Liver (tissue), 8 donors: ENCODE measurements at regions not wholly inside any gene's neighbourhood (a gene's known extent, or its start where the extent isn't known, plus 50 kb on each side); places are given as distances from the start of the nearest gene placed in this dataset.

Experiments used
- DNase-seq: peaks from one replicate; pipeline ENCODE4 v3.0.0-alpha.2; 2017; ENCODE audit warnings: low spot score
- H3K27ac ChIP-seq, 2 donors: one replicate each; pipeline ENCODE4 v1.7.0; 2013; ENCODE audit warnings: inconsistent platforms in 2 of 2, low read length in 2 of 2, control low read depth in 1 of 2, low read depth in 1 of 2, mild to moderate bottlenecking in 1 of 2
- H3K27me3 ChIP-seq, 4 donors: one replicate each; pipeline versions ENCODE4 v1.6.1 to v1.7.0; 2013; ENCODE audit warnings: low read length in 3 of 4, inconsistent platforms in 1 of 4, mild to moderate bottlenecking in 1 of 4, moderate library complexity in 1 of 4; ENCODE audit not compliant: control insufficient read depth in 4 of 4, insufficient read depth in 4 of 4
- H3K36me3 ChIP-seq, 4 donors: one replicate each; pipeline versions ENCODE4 v1.6.1 to v1.7.0; 2013; ENCODE audit warnings: low read length in 3 of 4, mild to moderate bottlenecking in 3 of 4, low read depth in 1 of 4, moderate library complexity in 1 of 4; ENCODE audit not compliant: control insufficient read depth in 4 of 4, insufficient read depth in 3 of 4
- H3K4me1 ChIP-seq, 4 donors: one replicate each; pipeline versions ENCODE4 v1.6.1 to v1.7.0; 2013; ENCODE audit warnings: low read length in 3 of 4, mild to moderate bottlenecking in 3 of 4, moderate library complexity in 1 of 4; ENCODE audit not compliant: control insufficient read depth in 4 of 4, insufficient read depth in 4 of 4
- H3K4me3 ChIP-seq, 3 donors: one replicate each; pipeline versions ENCODE4 v1.6.1 to v1.7.0; 2013; ENCODE audit warnings: low read length in 3 of 3, control low read depth in 1 of 3, low read depth in 1 of 3, mild to moderate bottlenecking in 1 of 3
- H3K9ac ChIP-seq, 2 donors: one replicate each; pipeline ENCODE4 v1.7.0; 2013; ENCODE audit warnings: low read length in 2 of 2, mild to moderate bottlenecking in 2 of 2, moderate library complexity in 2 of 2, control low read depth in 1 of 2, low read depth in 1 of 2
- H3K9me3 ChIP-seq, 4 donors: one replicate each; pipeline versions ENCODE4 v1.6.1 to v1.7.0; 2013; ENCODE audit warnings: low read length in 3 of 4; ENCODE audit not compliant: control insufficient read depth in 4 of 4
- EGR1 ChIP-seq, 2 donors: IDR thresholded peaks; 2 replicates each; pipeline ENCODE4 v1.6.1; 2016 to 2018; ENCODE audit warnings: antibody characterized with exemption in 2 of 2, low read depth in 2 of 2
- HNF4G ChIP-seq: IDR thresholded peaks from 2 replicates; pipeline ENCODE4 v1.6.1; 2016; ENCODE audit warnings: antibody characterized with exemption
- JUND ChIP-seq, 2 donors: IDR thresholded peaks; 2 replicates each; pipeline ENCODE4 v1.6.1; 2016; ENCODE audit warnings: antibody characterized with exemption in 2 of 2
- NR2F2 ChIP-seq: IDR thresholded peaks from 2 replicates; pipeline ENCODE4 v1.6.1; 2016; ENCODE audit warnings: antibody characterized with exemption
- RAD21 ChIP-seq, 2 donors: IDR thresholded peaks; 2 replicates each; pipeline ENCODE4 v1.6.1; 2016; ENCODE audit warnings: antibody characterized with exemption in 2 of 2, mild to moderate bottlenecking in 2 of 2
- RXRA ChIP-seq, 2 donors: IDR thresholded peaks; 2 replicates each; pipeline ENCODE4 v1.6.1; 2017 to 2018; ENCODE audit warnings: antibody characterized with exemption in 2 of 2, mild to moderate bottlenecking in 1 of 2
- SP1 ChIP-seq: IDR thresholded peaks from 2 replicates; pipeline ENCODE4 v1.6.1; 2018; ENCODE audit warnings: antibody characterized with exemption, mild to moderate bottlenecking
- TAF1 ChIP-seq: conservative IDR thresholded peaks from 2 replicates; pipeline ENCODE4 v1.6.1; 2016; ENCODE audit warnings: antibody characterized with exemption, mild to moderate bottlenecking
- YY1 ChIP-seq: IDR thresholded peaks from 2 replicates; pipeline ENCODE4 v1.6.1; 2016; ENCODE audit warnings: antibody characterized with exemption, mild to moderate bottlenecking
- WGBS: extraction: QIAGEN DNeasy Blood & Tissue Kit; methylation state at CpG from one replicate; pipeline ENCODE4 v1.1.7; 2013; 5-methylcytosine and 5-hydroxymethylcytosine counted together
- TF ChIP-seq, protein P1 (sequence below): fragments of 150-350 bp; IDR thresholded peaks from 2 replicates; pipeline ENCODE4 v1.5.1; 2017; ENCODE audit warnings: improper control_type of control experiment, low read depth, low read length; ENCODE audit not compliant: missing input control
- TF ChIP-seq, protein P2 (sequence below): IDR thresholded peaks from 2 replicates; pipeline ENCODE4 v1.6.1; 2016; ENCODE audit warnings: antibody characterized with exemption
- TF ChIP-seq, protein P3 (sequence below): IDR thresholded peaks from 2 replicates; pipeline ENCODE4 v1.6.1; 2016; ENCODE audit warnings: antibody characterized with exemption
- TF ChIP-seq, protein P4 (sequence below): IDR thresholded peaks from 2 replicates; pipeline ENCODE4 v1.6.1; 2016; ENCODE audit warnings: antibody characterized with exemption
- donor health status: healthy.
- donor health status: healthy.
- donor health status: healthy.
- donor health status: healthy.
- donor health status: healthy.

DNA sequence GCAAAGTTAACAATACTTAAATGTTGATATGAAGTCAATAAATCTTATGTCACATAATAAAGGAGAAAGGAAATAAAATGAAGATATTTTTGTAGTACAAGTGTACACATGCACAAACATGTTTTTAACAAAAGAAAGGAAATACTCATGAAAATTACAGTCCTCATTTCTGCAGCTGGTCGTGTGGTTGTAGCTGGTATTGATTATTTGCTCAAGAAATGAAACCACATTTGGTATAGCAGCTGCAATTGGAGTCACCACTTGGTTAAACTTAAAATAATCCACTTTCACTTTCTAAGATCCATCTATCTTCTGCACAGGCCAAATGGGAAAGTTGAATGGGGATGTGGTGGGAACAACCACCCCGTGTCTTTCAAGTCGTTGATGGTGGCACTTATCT lies 580.5 kb upstream of the NRXN1 start:
- Histone ChIP-seq H3K4me3 (no peak overlapping the region), H3K9ac (no peak overlapping the region), H3K36me3 (no peaks in the 10 kb centered on the region), H3K9me3 (peaks cover 0 to 10% (median 7%) of the 10 kb centered on the region in 4 donors), H3K4me1 (no peaks in the 10 kb centered on the region), H3K27ac (no peak overlapping the region), H3K27me3 (no peaks in the 10 kb centered on the region)
- 72% methylated on average over 3 of the region's 3 CpGs for WGBS
- TF ChIP-seq, protein P1, sequence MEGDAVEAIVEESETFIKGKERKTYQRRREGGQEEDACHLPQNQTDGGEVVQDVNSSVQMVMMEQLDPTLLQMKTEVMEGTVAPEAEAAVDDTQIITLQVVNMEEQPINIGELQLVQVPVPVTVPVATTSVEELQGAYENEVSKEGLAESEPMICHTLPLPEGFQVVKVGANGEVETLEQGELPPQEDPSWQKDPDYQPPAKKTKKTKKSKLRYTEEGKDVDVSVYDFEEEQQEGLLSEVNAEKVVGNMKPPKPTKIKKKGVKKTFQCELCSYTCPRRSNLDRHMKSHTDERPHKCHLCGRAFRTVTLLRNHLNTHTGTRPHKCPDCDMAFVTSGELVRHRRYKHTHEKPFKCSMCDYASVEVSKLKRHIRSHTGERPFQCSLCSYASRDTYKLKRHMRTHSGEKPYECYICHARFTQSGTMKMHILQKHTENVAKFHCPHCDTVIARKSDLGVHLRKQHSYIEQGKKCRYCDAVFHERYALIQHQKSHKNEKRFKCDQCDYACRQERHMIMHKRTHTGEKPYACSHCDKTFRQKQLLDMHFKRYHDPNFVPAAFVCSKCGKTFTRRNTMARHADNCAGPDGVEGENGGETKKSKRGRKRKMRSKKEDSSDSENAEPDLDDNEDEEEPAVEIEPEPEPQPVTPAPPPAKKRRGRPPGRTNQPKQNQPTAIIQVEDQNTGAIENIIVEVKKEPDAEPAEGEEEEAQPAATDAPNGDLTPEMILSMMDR, result no peak
- TF ChIP-seq HNF4G (no peak), SP1 (no peak), JUND (IDR thresholded peaks at IDR 0.05) (no peak), YY1 (no peak), NR2F2 (no peak), EGR1 (IDR thresholded peaks at IDR 0.05; ENCODE audit: low read depth in 2 of 2) (no peak), RAD21 (IDR thresholded peaks at IDR 0.05) (no peak), RXRA (IDR thresholded peaks at IDR 0.05) (no peak)
- TF ChIP-seq, protein P2, sequence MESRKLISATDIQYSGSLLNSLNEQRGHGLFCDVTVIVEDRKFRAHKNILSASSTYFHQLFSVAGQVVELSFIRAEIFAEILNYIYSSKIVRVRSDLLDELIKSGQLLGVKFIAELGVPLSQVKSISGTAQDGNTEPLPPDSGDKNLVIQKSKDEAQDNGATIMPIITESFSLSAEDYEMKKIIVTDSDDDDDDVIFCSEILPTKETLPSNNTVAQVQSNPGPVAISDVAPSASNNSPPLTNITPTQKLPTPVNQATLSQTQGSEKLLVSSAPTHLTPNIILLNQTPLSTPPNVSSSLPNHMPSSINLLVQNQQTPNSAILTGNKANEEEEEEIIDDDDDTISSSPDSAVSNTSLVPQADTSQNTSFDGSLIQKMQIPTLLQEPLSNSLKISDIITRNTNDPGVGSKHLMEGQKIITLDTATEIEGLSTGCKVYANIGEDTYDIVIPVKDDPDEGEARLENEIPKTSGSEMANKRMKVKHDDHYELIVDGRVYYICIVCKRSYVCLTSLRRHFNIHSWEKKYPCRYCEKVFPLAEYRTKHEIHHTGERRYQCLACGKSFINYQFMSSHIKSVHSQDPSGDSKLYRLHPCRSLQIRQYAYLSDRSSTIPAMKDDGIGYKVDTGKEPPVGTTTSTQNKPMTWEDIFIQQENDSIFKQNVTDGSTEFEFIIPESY, result no peak
- TF ChIP-seq, protein P3, sequence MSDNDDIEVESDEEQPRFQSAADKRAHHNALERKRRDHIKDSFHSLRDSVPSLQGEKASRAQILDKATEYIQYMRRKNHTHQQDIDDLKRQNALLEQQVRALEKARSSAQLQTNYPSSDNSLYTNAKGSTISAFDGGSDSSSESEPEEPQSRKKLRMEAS, result no peak
- TF ChIP-seq, protein P4, sequence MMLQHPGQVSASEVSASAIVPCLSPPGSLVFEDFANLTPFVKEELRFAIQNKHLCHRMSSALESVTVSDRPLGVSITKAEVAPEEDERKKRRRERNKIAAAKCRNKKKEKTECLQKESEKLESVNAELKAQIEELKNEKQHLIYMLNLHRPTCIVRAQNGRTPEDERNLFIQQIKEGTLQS, result no peak
- no peak for DNase-seq

DNA sequence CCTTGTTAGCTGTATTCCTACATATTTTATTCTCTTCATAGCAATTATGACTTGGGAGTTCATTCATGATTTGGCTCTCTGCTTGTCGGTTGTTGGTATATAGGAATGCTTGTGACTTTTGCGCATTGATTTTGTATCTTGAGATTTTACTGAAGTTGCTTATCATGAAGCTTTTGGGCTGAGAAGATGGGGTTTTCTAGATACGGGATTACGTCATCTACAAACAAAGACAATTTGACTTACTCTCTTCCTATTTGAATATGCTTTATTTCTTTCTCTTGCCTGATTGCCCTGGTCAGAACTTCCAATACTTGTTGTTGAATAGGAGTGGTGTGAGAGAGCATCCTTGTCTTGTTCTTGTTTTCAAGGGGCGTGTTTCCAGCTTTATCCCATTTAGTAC lies 569.8 kb upstream of the NRXN1 start:
- WGBS, result 91% methylated on average over 5 of the region's 5 CpGs
- H3K27ac ChIP-seq, result no peak overlapping the region
- H3K4me3 ChIP-seq, result no peak overlapping the region
- DNase-seq, result no peak
- H3K9me3 ChIP-seq, result peaks cover 0 to 5% (median under 1%) of the 10 kb centered on the region in 4 donors
- no peaks in the 10 kb centered on the region for H3K36me3 ChIP-seq
- H3K9ac ChIP-seq, result no peak overlapping the region
- no peaks in the 10 kb centered on the region for H3K4me1 ChIP-seq
- TF ChIP-seq NR2F2 (no peak), TAF1 (no peak), YY1 (no peak), RXRA (IDR thresholded peaks at IDR 0.05) (no peak)
- TF ChIP-seq, protein P2, result no peak
- H3K27me3 ChIP-seq, result peaks cover 0 to 2% (median 0%) of the 10 kb centered on the region in 4 donors
